NCI-H82 treated with DMSO at 0.1 percent for 48 hours (cell line): ENCODE measurements at regions not wholly inside any gene's neighbourhood (a gene's known extent, or its start where the extent isn't known, plus 50 kb on each side); places are given as distances from the start of the nearest gene placed in this dataset.
"Not testable (repeated sequence)": the region's sequence is repeated elsewhere in the genome, so short reads cannot be mapped to it uniquely, and the experiment has no call there.

Experiments
- DNase-seq: peaks from one replicate; lab custom pipeline; 2025; ENCODE audit not compliant: unreplicated experiment; lab: John Stamatoyannopoulos, UW

GRCh38 chr16:10232757-10233156 is 50.5 kb upstream of the GRIN2A start:
- no peak for DNase-seq

GRCh38 chr16:10239640-10240039 is 57.4 kb upstream of the GRIN2A start:
- DNase-seq = no peak

DNA sequence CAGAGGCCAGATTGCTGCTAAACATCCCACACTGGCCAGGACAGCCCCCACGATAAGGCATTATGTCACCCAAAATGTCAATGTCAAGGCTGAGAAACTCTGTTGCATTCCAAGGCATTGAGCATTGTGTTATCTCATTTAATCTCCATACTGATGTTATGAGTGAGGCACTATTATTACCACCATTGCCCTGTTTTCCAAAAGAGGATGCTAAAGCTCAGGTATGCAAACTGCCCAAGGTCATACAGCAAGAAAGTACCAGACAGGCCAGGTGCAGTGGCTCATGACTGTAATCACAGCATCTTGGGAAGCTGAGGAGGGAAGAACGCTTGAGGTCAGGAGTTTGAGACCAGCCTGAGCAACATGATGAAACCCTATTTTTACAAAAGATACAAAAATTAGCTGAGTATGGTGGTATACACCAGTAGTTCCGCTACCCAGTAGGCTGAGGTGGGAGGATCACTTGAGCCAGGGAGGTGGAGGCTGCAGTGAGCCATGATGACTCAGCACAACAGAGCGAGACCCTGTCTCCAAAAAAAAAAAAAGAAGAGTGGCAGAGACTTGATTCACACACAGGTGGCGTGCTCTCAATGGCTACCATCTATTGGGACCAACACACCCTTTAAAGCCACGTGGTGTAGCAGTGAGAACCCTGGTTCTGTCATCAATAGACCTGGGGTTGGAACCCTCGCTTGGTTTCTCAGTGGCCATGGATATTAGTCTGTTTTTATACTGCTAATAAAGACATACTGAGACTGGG is 58.8 kb upstream of the GRIN2A start:
- no peak for DNase-seq

GRCh38 chr16:10242097-10242496 is 59.9 kb upstream of the GRIN2A start:
- no peak for DNase-seq

- DNase-seq = no peak
Observed at GRCh38 chr16:10242916-10243315, 60.7 kb upstream of the GRIN2A start.

- DNase-seq = no peak
Observed at GRCh38 chr16:10245002-10245401, 62.8 kb upstream of the GRIN2A start.

DNA sequence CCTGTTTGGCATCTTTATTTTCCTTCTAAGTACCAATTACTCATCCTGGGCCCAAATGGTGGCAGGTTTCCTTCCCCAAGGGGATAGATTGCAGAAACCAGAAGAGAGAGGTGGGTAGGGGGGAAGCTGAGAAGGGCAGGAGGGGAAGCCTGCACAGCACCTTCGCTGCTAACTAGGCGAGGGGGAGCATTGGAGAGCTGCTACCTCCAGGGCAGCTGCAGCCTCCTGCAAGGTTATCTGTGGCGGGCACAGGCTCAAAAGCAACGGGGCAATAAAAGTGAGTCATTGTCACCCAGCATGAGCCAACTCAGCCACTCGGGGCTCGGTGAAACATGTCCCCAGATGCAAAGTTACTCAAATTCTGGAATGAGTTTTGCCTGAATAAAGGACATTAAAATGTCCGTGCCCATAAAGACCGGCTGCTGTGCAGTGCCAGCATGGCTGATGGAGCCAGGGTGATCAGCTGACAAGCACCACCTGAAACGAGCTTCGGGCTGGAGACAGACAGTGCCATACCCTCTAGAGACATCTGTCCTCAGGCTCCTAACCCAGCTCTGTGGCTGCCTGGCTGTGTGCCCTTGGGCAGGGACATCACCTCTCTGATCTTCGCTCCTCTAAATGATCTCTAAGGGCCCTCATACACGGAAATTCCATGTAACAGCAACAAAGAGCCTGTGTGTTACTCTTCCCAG is 68.1 kb upstream of the GRIN2A start:
- DNase-seq = no peak

DNA sequence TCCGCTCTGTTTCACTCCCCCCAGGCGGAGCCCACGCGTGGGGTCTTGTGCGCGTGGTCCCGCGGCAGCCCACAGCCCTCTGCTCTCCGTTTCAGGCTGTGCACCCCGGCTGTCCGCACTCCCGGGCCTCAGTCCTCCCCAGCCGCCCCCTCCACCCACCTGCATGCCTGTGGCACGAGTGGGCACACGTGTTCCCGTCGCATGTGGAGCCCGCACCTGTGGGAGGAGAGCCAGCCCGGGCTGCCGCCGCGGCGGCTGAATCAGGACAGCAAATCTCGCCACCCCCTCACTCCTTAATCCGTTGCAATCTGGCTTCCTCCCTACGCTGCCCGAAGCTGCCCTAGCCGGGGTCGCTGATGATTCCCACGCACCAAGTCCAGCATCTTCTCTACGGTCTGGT is 69.9 kb upstream of the GRIN2A start:
- no peak for DNase-seq

DNA sequence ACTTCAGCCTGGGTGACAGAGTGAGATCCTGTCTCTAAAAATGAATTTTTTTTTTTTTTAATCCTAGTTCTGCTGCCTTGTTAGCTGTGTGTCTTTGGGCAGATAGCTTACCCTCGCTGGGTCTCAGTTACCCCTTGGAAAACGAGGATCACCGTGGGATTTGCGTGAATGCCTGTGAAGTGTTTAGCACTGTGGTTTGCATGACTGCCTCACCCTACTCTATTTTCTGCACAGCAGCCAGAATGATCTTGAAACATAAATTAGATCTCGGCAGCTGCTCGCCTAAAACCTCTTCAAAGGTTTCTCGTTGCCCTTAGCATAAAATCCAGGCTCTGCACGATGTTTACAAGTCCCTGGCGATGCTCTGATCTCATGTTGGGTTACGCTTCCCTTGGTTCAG is 71.2 kb upstream of the GRIN2A start:
- no peak for DNase-seq

DNA sequence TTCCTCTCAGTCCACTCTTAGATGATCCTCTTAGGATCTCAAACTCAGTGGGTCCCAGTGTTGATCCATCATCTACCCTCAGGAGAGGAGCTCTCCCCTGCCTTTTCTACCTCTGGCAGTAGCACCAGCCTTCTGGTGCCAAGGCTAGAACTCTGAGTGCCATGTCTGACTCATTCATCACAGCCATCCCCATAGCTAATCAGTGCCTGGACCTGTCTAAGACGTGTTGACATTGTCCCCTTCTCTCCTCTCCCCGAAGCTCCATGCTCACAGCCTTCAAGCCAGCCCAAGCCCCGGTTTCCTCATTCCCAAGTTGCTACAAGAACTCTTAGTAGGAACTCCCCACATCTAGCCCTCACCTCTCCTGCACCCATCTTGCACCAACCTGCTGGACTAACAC is 73.5 kb upstream of the GRIN2A start:
- no peak for DNase-seq

- DNase-seq = peak; percentile 94
Observed at GRCh38 chr16:10256784-10257641, 74.8 kb upstream of the GRIN2A start.

GRCh38 chr16:10257642-10258251 is 75.5 kb upstream of the GRIN2A start:
- DNase-seq = not testable (repeated sequence)

DNA sequence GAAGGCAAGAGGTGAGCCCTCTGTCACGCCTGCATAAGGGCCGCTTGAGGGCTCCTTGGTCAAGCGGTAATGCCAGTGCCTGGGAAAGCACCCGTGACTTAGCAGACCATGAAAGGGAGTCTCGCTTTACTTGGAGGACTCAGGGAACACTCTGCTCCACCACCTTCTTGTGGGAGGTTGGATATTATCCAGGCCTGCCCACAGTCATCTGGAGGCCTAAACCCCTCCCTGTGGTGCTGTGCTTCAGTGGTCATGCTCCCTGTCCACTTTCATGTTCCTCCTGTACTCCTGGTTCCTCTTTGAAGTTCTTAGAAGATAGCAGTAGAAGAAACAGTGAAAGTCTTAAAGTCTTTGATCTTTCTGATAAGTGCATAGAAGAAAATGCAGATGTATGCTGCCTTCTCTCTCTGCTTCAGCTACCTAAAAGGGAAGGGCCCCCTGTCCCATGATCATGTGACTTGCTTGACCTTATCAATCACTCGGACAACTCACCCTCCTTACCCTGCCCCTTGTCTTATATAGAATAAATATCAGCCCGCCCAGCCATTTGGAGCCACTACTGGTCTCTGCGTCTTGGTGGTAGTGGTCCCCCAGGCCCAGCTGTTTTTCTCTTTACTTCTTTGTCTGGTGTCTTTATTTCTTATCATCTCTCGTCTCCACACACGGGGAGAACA is 76.8 kb upstream of the GRIN2A start:
- not testable (repeated sequence) for DNase-seq

DNA sequence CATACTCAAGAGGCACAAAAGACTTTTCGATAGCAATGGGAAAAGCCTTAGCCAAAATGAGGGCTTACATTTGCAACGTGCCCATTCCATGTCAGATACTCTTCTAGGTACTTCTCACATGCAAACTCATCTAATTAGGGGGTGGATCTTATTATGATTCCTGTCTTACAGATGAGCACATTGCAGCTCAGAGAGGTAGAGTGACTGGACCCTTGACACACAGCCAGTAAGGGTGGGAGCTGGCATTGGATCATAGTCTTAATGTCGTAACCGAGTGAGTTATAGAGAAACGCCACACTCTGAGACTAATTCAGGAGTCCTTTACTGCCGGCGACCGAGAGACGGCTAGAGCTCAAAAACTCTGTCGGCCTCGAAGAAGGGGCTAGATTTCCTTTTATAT is 78.8 kb upstream of the GRIN2A start:
- DNase-seq = no peak

GRCh38 chr16:10261526-10261925 is 79.3 kb upstream of the GRIN2A start:
- DNase-seq = not testable (repeated sequence)

- DNase-seq = no peak
Observed at GRCh38 chr16:10262377-10263132, 80.3 kb upstream of the GRIN2A start.

GRCh38 chr16:10265770-10266615 is 83.8 kb upstream of the GRIN2A start:
- DNase-seq = no peak

DNA sequence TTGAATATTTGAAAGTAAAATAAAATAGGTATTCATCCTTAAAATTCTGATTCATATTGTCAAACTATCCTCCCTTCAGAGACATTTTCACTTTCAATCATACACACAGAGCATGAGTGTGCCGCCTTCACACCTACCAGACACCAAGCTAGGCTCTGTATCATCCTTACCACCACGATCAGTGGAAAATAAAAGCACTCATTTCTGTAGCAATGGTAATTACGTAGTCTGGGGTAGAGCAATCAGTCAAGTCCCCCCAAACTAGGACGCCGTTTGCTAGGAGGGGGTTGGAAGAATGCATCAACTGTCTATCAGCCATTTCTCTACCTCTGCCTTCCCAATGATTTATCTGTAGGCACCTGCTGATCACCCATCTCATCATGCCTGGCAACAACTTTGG is 84.6 kb upstream of the GRIN2A start:
- no peak for DNase-seq

GRCh38 chr16:10269632-10270031 is 87.4 kb upstream of the GRIN2A start:
- no peak for DNase-seq
